Peyer's patch (tissue), 4 donors: ENCODE measurements at regions not wholly inside any gene's neighbourhood (a gene's known extent, or its start where the extent isn't known, plus 50 kb on each side); places are given as distances from the start of the nearest gene placed in this dataset.

Experiments
- DNase-seq, 3 donors: peaks; one replicate each; pipeline ENCODE4 v3.0.0-alpha.2; 2017 to 2019
- H3K27ac ChIP-seq, 4 donors: fragments of 200-600 bp; sonication (generic); one replicate each; pipeline ENCODE4 v1.5.1; 2016 to 2019
- H3K27me3 ChIP-seq, 2 donors: fragments of 200-600 bp; sonication (generic); one replicate each; pipeline ENCODE4 v1.5.1; 2019
- H3K36me3 ChIP-seq, 3 donors: fragments of 200-600 bp; sonication (generic); one replicate each; pipeline ENCODE4 v1.5.1; 2016 to 2019
- H3K4me1 ChIP-seq, 4 donors: fragments of 200-600 bp; sonication (generic); one replicate each; pipeline ENCODE4 v1.5.1; 2016 to 2019
- H3K4me3 ChIP-seq, 4 donors: fragments of 200-600 bp; sonication (generic); 1 replicate in 3 of 4; 2 replicates in 1 of 4; pipeline ENCODE4 v1.5.1; 2016 to 2019; ENCODE audit warnings: mild to moderate bottlenecking in 1 of 4
- H3K9me3 ChIP-seq, 4 donors: fragments of 200-600 bp; sonication (generic); one replicate each; pipeline ENCODE4 v1.5.1; 2016 to 2019; ENCODE audit warnings: mild to moderate bottlenecking in 1 of 4
- POLR2A ChIP-seq, 2 donors: fragments of 450-650 bp; IDR thresholded peaks; one replicate each; pipeline ENCODE4 v1.5.1; 2017; ENCODE audit warnings: antibody characterized with exemption in 2 of 2, mild to moderate bottlenecking in 2 of 2, moderate library complexity in 2 of 2
- TF ChIP-seq, protein P1 (sequence below), 6 experiments: fragments of 450-650 bp in 4 of 6; fragments of 200-600 bp in 2 of 6; sonication (generic) in 1 of 6; IDR thresholded peaks; one replicate each; pipeline ENCODE4 v1.5.1; 2017 to 2019; ENCODE audit warnings: antibody characterized with exemption in 6 of 6, mild to moderate bottlenecking in 3 of 6, moderate library complexity in 1 of 6

DNA sequence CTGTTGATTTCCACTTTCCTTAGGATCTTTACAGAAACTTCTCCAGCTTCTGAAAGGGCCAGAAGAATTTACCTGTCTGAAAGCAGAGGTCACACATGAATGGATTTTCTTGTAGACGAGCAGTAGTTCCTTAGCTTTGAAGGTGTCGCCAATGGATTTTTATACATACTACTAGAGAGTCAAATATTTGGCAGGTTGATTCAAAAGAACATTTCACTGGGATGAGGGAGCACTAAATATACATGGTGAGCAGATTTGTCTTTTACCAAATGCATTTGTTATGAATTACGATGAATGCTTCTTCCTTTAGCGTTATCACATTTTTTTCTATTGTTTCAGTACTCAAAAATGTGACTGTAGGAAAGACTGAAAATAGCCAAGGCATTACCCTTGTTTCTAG is 162.3 kb downstream of the PAX1 start:
- DNase-seq, result no peak
- Histone ChIP-seq H3K9me3 (no peaks in the 10 kb centered on the region), H3K27ac (no peak overlapping the region), H3K36me3 (no peaks in the 10 kb centered on the region), H3K4me3 (no peak overlapping the region), H3K4me1 (no peaks in the 10 kb centered on the region), H3K27me3 (no peaks in the 10 kb centered on the region)
- no peak for TF ChIP-seq POLR2A (IDR thresholded peaks at IDR 0.05)
- TF ChIP-seq, protein P1, sequence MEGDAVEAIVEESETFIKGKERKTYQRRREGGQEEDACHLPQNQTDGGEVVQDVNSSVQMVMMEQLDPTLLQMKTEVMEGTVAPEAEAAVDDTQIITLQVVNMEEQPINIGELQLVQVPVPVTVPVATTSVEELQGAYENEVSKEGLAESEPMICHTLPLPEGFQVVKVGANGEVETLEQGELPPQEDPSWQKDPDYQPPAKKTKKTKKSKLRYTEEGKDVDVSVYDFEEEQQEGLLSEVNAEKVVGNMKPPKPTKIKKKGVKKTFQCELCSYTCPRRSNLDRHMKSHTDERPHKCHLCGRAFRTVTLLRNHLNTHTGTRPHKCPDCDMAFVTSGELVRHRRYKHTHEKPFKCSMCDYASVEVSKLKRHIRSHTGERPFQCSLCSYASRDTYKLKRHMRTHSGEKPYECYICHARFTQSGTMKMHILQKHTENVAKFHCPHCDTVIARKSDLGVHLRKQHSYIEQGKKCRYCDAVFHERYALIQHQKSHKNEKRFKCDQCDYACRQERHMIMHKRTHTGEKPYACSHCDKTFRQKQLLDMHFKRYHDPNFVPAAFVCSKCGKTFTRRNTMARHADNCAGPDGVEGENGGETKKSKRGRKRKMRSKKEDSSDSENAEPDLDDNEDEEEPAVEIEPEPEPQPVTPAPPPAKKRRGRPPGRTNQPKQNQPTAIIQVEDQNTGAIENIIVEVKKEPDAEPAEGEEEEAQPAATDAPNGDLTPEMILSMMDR (IDR thresholded peaks at IDR 0.05), result no peak

DNA sequence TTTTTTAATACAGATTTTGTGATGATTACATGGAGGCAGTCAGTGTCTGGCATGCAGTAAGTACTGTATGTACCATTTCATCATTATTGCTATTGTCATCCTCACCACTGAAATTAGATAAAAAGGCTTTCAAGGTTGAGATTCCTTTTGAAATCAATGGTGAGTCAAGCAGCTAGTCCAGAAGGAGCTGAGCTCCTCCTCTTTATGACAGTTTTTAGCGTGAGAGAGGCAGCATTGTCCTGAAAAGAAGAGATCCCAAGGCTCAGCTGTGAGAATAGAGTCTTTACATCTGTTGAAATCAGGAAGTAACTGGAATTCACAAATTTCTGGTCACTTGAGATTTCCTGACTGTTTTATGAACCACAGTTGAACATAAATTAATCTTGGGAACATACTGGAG is 161.9 kb downstream of the PAX1 start:
- Histone ChIP-seq H3K27me3 (no peaks in the 10 kb centered on the region), H3K4me3 (no peak overlapping the region), H3K27ac (no peak overlapping the region), H3K4me1 (no peaks in the 10 kb centered on the region), H3K9me3 (no peaks in the 10 kb centered on the region), H3K36me3 (no peaks in the 10 kb centered on the region)
- DNase-seq, result no peak
- no peak for TF ChIP-seq POLR2A (IDR thresholded peaks at IDR 0.05)
- TF ChIP-seq, protein P1 (IDR thresholded peaks at IDR 0.05), result no peak

DNA sequence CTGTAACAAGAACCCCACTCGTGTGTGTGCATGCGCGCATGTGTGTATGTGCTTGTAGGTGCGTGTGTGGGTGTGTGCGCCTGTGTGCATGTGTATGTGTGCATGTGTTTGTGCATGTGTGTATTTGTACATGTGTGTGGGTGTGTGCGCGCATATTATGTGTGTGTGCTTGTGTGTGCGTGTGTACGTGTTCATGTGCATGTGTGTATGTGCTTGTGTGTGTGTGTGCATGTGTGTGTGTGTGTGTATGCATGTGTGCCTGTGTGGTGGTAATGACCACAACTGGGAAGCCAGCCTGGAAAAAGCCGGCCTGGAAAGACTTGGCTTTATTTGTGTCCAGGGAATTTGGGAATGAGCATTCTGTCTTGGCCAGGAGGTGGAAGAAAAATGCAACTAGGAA is 157.5 kb downstream of the PAX1 start:
- H3K4me3 ChIP-seq, result no peak overlapping the region
- H3K36me3 ChIP-seq, result no peaks in the 10 kb centered on the region
- no peaks in the 10 kb centered on the region for H3K9me3 ChIP-seq
- H3K27me3 ChIP-seq, result no peaks in the 10 kb centered on the region
- DNase-seq, result no peak
- H3K4me1 ChIP-seq, result no peaks in the 10 kb centered on the region
- H3K27ac ChIP-seq, result no peak overlapping the region
- TF ChIP-seq, protein P1 (IDR thresholded peaks at IDR 0.05), result no peak
- TF ChIP-seq POLR2A (IDR thresholded peaks at IDR 0.05), result no peak

DNA sequence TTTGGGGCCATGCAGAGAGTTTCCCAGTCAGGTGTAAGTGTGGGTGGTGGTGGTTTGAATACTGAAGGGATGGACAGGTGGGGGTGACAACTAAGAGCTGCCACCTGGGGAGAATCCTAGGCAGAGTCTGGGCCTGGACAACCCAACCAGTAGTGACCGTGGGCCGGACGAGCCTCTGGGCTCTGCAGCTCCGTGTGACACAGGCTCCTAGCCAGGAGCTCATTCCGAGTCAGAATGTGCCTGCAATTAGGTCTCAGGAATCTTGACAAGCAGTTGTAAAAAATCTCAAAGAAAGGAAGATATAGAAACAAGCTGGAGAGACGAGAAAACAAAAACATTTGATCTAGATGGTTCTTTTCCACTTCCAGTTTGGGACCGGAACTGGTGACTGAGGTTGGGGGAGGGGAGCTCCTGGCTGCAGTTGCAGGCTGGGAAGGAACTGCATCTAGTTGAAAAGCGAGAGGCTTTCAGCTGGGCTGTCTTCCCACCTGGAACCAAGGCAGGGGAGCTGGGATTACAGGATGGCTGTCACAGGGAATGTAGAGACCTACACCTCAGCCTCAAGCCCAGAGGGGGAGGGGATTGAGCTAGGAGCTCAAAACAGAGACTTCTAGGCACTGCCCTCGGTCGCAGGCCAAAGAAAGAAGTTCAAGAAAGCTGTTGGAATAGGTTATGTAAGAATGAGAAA is 156.9 kb downstream of the PAX1 start:
- H3K36me3 ChIP-seq, result no peaks in the 10 kb centered on the region
- H3K27me3 ChIP-seq, result no peaks in the 10 kb centered on the region
- no peaks in the 10 kb centered on the region for H3K9me3 ChIP-seq
- no peak overlapping the region for H3K27ac ChIP-seq
- no peak for DNase-seq
- TF ChIP-seq, protein P1 (IDR thresholded peaks at IDR 0.05), result no peak
- no peak for TF ChIP-seq POLR2A (IDR thresholded peaks at IDR 0.05)
- H3K4me3 ChIP-seq, result no peak overlapping the region
- H3K4me1 ChIP-seq, result no peaks in the 10 kb centered on the region

DNA sequence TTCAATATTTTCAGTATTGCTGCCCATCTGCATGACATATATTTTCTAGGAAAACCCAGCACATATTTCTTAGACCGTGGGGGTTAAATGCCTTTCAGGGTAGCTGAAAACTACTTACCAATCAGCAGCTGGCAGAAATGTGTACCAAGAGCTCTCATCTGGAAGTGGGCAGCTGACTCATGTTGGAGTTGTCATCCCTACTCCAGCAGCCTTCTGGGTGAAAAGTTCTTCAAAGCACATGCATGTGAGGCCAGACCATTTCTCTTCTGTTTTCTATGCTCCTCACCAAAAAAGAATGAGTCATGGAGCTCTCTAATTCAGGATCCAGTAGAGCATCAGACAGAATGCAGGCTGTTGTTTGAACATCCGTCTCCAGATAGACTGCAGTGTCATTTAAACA is 135.5 kb downstream of the PAX1 start:
- DNase-seq, result no peak
- H3K4me3 ChIP-seq, result no peak overlapping the region
- TF ChIP-seq POLR2A (IDR thresholded peaks at IDR 0.05), result no peak
- TF ChIP-seq, protein P1 (IDR thresholded peaks at IDR 0.05), result no peak
- H3K4me1 ChIP-seq, result no peaks in the 10 kb centered on the region
- no peaks in the 10 kb centered on the region for H3K36me3 ChIP-seq
- no peaks in the 10 kb centered on the region for H3K9me3 ChIP-seq
- no peaks in the 10 kb centered on the region for H3K27me3 ChIP-seq
- H3K27ac ChIP-seq, result no peak overlapping the region

DNA sequence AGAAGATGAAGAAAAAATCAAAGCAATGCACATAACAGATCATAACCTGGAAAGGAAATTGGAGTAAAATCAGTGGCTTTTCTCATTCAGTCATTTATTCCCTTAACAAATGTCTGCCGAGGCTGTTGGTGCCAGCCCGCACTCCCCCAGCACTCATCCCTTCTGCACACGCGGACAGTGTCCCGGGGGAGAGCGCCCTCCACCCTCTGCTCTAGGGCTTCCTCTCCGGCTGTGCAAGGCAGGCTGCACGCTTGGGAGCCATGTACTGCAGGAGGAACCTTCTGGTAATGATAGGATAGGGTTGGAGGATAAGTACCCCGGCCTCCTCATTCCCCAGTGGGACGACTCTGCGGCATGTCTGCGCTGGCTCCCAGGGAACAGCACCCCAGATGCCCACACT is 134.5 kb downstream of the PAX1 start:
- Histone ChIP-seq H3K4me3 (no peak overlapping the region), H3K36me3 (no peaks in the 10 kb centered on the region), H3K9me3 (no peaks in the 10 kb centered on the region), H3K27me3 (no peaks in the 10 kb centered on the region), H3K4me1 (no peaks in the 10 kb centered on the region), H3K27ac (no peak overlapping the region)
- no peak for TF ChIP-seq POLR2A (IDR thresholded peaks at IDR 0.05)
- TF ChIP-seq, protein P1 (IDR thresholded peaks at IDR 0.05), result no peak
- DNase-seq, result no peak
